Neuronal stem cell (in vitro differentiated cells): ENCODE measurements at regions not wholly inside any gene's neighbourhood (a gene's known extent, or its start where the extent isn't known, plus 50 kb on each side); places are given as distances from the start of the nearest gene placed in this dataset.

Experiments used
- DNase-seq: peaks from one replicate; pipeline ENCODE4 v3.0.0-alpha.2; 2013; ENCODE audit warnings: low spot score
- H2AFZ ChIP-seq: one replicate; pipeline ENCODE4 v1.6.1; 2013; ENCODE audit warnings: mild to moderate bottlenecking, low read length, inconsistent platforms
- H2AK5ac ChIP-seq: 2 replicates; pipeline ENCODE4 v1.6.1; 2013; ENCODE audit warnings: low read depth, mild to moderate bottlenecking, inconsistent platforms, low read length, moderate library complexity, mixed read lengths
- H2BK120ac ChIP-seq: 2 replicates; pipeline ENCODE4 v1.6.1; 2013; ENCODE audit warnings: low read depth, mild to moderate bottlenecking, inconsistent platforms, low read length, moderate library complexity, mixed read lengths
- H2BK12ac ChIP-seq: one replicate; pipeline ENCODE4 v1.6.1; 2013; ENCODE audit warnings: low read length, inconsistent platforms
- H2BK15ac ChIP-seq: 2 replicates; pipeline ENCODE4 v1.6.1; 2013; ENCODE audit warnings: mild to moderate bottlenecking, low read length, inconsistent platforms, mixed read lengths
- H2BK5ac ChIP-seq: one replicate; pipeline ENCODE4 v1.6.1; 2013; ENCODE audit warnings: inconsistent platforms, mild to moderate bottlenecking, low read length, moderate library complexity
- H3K14ac ChIP-seq: one replicate; pipeline ENCODE4 v1.6.1; 2013; ENCODE audit warnings: low read length, inconsistent platforms
- H3K18ac ChIP-seq: 2 replicates; pipeline ENCODE4 v1.6.1; 2013; ENCODE audit warnings: low read length, inconsistent platforms
- H3K23ac ChIP-seq: 2 replicates; pipeline ENCODE4 v1.6.1; 2013; ENCODE audit warnings: low read depth, mild to moderate bottlenecking, mixed read lengths, low read length, inconsistent platforms; ENCODE audit not compliant: poor library complexity
- H3K27ac ChIP-seq: replicated peaks from 3 replicates; pipeline ENCODE4 v1.5.1; 2013; ENCODE audit warnings: low read length, inconsistent platforms
- H3K27me3 ChIP-seq, 3 experiments: 2 replicates each; pipeline ENCODE4 v1.6.1; 2013; ENCODE audit warnings: low read length in 3 of 3, mild to moderate bottlenecking in 2 of 3, inconsistent platforms in 1 of 3, low read depth in 1 of 3, mixed read lengths in 1 of 3, moderate library complexity in 1 of 3; ENCODE audit not compliant: control insufficient read depth in 3 of 3, insufficient read depth in 3 of 3
- H3K36me3 ChIP-seq, 2 donors: replicated peaks in 1 of 2; 2 replicates each; pipeline ENCODE4 v1.6.1; 2013; ENCODE audit warnings: low read length in 2 of 2; ENCODE audit not compliant: control insufficient read depth in 2 of 2, insufficient read depth in 2 of 2
- H3K4ac ChIP-seq: 2 replicates; pipeline ENCODE4 v1.6.1; 2013; ENCODE audit warnings: inconsistent platforms, mild to moderate bottlenecking, low read length, moderate library complexity
- H3K4me1 ChIP-seq, 2 donors: 1 replicate in 1 of 2; 2 replicates in 1 of 2; pipeline ENCODE4 v1.6.1; 2013; ENCODE audit warnings: low read length in 2 of 2, low read depth in 1 of 2; ENCODE audit not compliant: control insufficient read depth in 2 of 2, insufficient read depth in 1 of 2
- H3K4me2 ChIP-seq: one replicate; pipeline ENCODE4 v1.6.1; 2013; ENCODE audit warnings: mild to moderate bottlenecking, low read length, inconsistent platforms; ENCODE audit not compliant: insufficient read depth, poor library complexity, severe bottlenecking
- H3K4me3 ChIP-seq, 2 donors: 2 replicates each; pipeline ENCODE4 v1.5.1; 2013; ENCODE audit warnings: low read length in 2 of 2, mild to moderate bottlenecking in 2 of 2, inconsistent platforms in 1 of 2, moderate library complexity in 1 of 2
- H3K79me1 ChIP-seq: one replicate; pipeline ENCODE4 v1.6.1; 2013; ENCODE audit warnings: low read depth, mild to moderate bottlenecking, inconsistent platforms, low read length, moderate library complexity
- H3K9ac ChIP-seq: one replicate; pipeline ENCODE4 v1.6.1; 2013; ENCODE audit warnings: mild to moderate bottlenecking, low read depth, low read length, inconsistent platforms; ENCODE audit not compliant: poor library complexity
- H3K9me3 ChIP-seq, 2 donors: replicated peaks in 1 of 2; 2 replicates each; pipeline versions ENCODE3 to v1.6.1; 2013; ENCODE audit warnings: low read length in 2 of 2, mild to moderate bottlenecking in 2 of 2, inconsistent platforms in 1 of 2, low read depth in 1 of 2, mixed read lengths in 1 of 2, moderate library complexity in 1 of 2; ENCODE audit not compliant: control insufficient read depth in 2 of 2, insufficient read depth in 1 of 2
- H4K8ac ChIP-seq: one replicate; pipeline ENCODE4 v1.6.1; 2013; ENCODE audit warnings: low read depth, mild to moderate bottlenecking, inconsistent platforms, low read length, moderate library complexity
- H4K91ac ChIP-seq: one replicate; pipeline ENCODE4 v1.6.1; 2013; ENCODE audit warnings: low read length, low read depth, mild to moderate bottlenecking, inconsistent platforms; ENCODE audit not compliant: poor library complexity
- WGBS, 2 donors: extraction: QIAGEN DNeasy Blood & Tissue Kit; methylation state at CpG; one replicate each; pipeline ENCODE4 v1.1.7; 2013; ENCODE audit warnings: missing lambda C conversion rate in 2 of 2, mixed read lengths in 1 of 2; ENCODE audit not compliant: insufficient read length in 2 of 2, insufficient replicate concordance in 1 of 2; ENCODE audit errors: extremely low coverage in 2 of 2; 5-methylcytosine and 5-hydroxymethylcytosine counted together

DNA sequence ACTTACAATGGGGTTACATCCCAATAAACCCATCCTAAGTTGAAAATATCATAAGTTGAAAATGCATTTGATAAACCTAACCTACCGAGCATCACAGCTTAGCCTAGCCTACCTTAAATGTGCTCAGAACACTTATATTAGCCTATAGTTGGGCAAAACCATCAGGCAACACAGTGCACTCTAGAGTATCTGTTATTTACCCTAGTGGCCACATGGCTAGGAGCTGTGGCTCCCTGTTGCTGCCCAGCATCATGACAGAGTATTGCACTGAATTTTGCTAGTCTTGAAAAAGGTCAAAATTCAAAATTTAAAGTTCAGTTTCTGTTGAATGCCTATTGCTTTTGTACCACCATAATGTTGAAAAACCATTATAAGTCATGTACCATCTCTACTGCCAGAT is 482.7 kb upstream of the ZEB2 start:
- no peaks in the 10 kb centered on the region for H3K79me1 ChIP-seq
- H3K9me3 ChIP-seq = no peaks in the 10 kb centered on the region
- H3K27me3 ChIP-seq = no peaks in the 10 kb centered on the region
- no peak overlapping the region for H3K23ac ChIP-seq
- no peak overlapping the region for H2BK15ac ChIP-seq
- no peak overlapping the region for H2AK5ac ChIP-seq
- H2BK12ac ChIP-seq = no peak overlapping the region
- H2AFZ ChIP-seq = no peak overlapping the region
- no peak overlapping the region for H3K4me2 ChIP-seq
- H3K27ac ChIP-seq = no peak overlapping the region
- no peak overlapping the region for H2BK5ac ChIP-seq
- H3K4ac ChIP-seq = no peak overlapping the region
- H3K4me3 ChIP-seq = no peak overlapping the region
- WGBS, 2 donors = no CpG with 5 or more reads among the region's 1 CpG
- H3K4me1 ChIP-seq = no peaks in the 10 kb centered on the region
- H4K91ac ChIP-seq = no peak overlapping the region
- no peak overlapping the region for H2BK120ac ChIP-seq
- H3K14ac ChIP-seq = no peak overlapping the region
- H3K18ac ChIP-seq = no peak overlapping the region
- no peak overlapping the region for H4K8ac ChIP-seq
- H3K9ac ChIP-seq = no peak overlapping the region
- DNase-seq = no peak
- no peaks in the 10 kb centered on the region for H3K36me3 ChIP-seq

DNA sequence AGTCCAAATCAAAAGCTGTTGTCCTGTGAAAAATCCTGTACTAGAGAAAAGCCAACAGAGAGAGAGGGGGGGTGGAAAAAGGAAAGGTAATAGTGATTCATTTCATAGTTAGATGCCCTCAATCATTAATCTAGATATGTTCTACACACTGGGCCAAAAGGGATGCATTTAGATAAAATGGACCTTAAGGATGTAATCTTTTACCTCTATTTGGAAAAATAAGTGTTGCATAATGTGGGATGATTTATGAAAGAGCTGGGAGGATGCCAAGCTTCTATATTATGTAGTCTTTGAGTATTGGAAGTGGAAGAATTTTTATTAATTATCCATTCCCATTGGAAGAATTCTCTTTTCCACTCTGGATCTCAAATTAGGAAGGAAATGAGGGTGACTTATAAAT is 480.5 kb upstream of the ZEB2 start:
- Histone ChIP-seq H2BK12ac (no peak overlapping the region), H4K8ac (no peak overlapping the region), H3K79me1 (no peaks in the 10 kb centered on the region), H3K27ac (no peak overlapping the region), H3K4me2 (no peak overlapping the region), H4K91ac (no peak overlapping the region), H3K18ac (no peak overlapping the region), H3K23ac (no peak overlapping the region), H3K4me1 (no peaks in the 10 kb centered on the region), H2BK15ac (no peak overlapping the region), H3K9ac (no peak overlapping the region), H3K4me3 (no peak overlapping the region), H3K14ac (no peak overlapping the region), H3K9me3 (no peaks in the 10 kb centered on the region), H3K36me3 (no peaks in the 10 kb centered on the region), H2BK120ac (no peak overlapping the region), H2AK5ac (no peak overlapping the region), H2AFZ (no peak overlapping the region), H3K4ac (no peak overlapping the region), H3K27me3 (no peaks in the 10 kb centered on the region), H2BK5ac (no peak overlapping the region)
- no peak for DNase-seq

DNA sequence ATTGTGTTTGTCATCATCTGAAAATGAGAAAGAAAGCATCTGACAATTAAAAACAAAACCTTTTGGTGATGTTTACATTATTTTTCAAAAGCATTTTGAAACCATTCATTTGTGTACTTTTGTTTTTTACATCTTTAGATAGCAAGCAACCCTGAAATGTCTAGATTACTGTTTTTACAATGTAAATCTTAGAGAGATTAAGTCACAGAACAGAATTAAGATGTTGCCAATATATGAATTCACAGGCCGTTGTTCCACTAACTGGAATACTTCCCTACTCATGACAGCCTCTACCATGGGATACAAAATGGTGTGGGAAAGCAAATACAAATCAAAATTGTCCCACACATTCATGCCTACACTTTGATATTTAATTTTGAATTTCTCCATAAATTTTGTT is 480.0 kb upstream of the ZEB2 start:
- Histone ChIP-seq H3K14ac (no peak overlapping the region), H3K4ac (no peak overlapping the region), H3K9me3 (no peaks in the 10 kb centered on the region), H2BK15ac (no peak overlapping the region), H3K36me3 (no peaks in the 10 kb centered on the region), H2AK5ac (no peak overlapping the region), H3K9ac (no peak overlapping the region), H3K27me3 (no peaks in the 10 kb centered on the region), H3K79me1 (no peaks in the 10 kb centered on the region), H4K91ac (no peak overlapping the region), H2BK120ac (no peak overlapping the region), H2BK5ac (no peak overlapping the region), H3K4me1 (no peaks in the 10 kb centered on the region), H3K4me3 (no peak overlapping the region), H3K23ac (no peak overlapping the region), H3K18ac (no peak overlapping the region), H2AFZ (no peak overlapping the region), H3K4me2 (no peak overlapping the region), H2BK12ac (no peak overlapping the region), H3K27ac (no peak overlapping the region), H4K8ac (no peak overlapping the region)
- DNase-seq = no peak
- no CpG with 5 or more reads among the region's 1 CpG for WGBS, 2 donors

DNA sequence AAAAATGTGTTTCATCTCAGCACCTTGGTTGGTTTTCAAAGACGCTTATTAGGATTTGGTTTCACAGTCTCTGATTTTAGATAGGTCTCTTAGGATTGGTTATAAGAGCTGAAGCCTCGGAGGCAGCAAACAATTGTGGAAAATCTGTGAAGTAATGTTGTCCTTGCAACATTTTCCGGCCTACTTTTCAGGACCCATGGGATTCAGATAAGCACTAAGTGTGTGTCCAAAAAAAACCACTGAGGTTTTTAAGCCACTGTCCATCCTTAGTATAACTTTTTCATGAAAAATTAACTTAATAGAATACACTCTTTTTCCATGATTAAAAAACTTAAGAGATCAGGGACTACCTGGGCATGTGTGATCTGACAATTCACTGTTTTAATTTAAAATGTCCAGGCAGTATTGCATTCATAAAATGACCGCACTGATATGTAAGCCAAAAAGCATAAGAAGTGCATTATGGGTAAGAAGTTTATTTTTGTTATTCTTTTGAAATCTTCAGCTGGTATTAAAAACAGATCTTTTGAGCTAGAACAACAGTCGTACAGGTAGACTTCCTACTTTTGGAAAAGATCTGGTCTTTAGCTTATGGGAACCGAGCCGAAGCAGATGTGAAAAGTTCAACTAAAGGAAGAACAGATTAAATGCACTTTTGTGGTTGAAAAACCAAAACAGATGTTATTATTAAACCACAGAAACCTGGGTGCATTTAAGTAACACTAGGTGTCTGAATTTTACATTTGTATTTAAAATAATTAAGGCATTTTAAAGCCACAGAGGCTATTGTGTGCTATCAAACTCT is 479.4 kb upstream of the ZEB2 start:
- Histone ChIP-seq H3K9me3 (no peaks in the 10 kb centered on the region), H3K27me3 (no peaks in the 10 kb centered on the region), H3K18ac (no peak overlapping the region), H3K4me3 (no peak overlapping the region), H3K4me1 (no peaks in the 10 kb centered on the region), H2BK120ac (no peak overlapping the region), H3K27ac (no peak overlapping the region), H2BK5ac (no peak overlapping the region), H4K8ac (no peak overlapping the region), H2AK5ac (no peak overlapping the region), H2BK15ac (no peak overlapping the region), H2AFZ (no peak overlapping the region), H3K79me1 (no peaks in the 10 kb centered on the region), H3K4me2 (no peak overlapping the region), H3K4ac (no peak overlapping the region), H3K9ac (no peak overlapping the region), H2BK12ac (no peak overlapping the region), H3K36me3 (no peaks in the 10 kb centered on the region), H3K23ac (no peak overlapping the region), H3K14ac (no peak overlapping the region), H4K91ac (no peak overlapping the region)
- WGBS, 2 donors = no CpG with 5 or more reads among the region's 7 CpGs
- no peak for DNase-seq
